ENCODE measurements at regions not wholly inside any gene's neighbourhood (a gene's known extent, or its start where the extent isn't known, plus 50 kb on each side); places are given as distances from the start of the nearest gene placed in this dataset.

- H3K9me3 ChIP-seq, result no peaks in the 10 kb centered on the region
- H3K36me3 ChIP-seq, result no peaks in the 10 kb centered on the region
- DNase-seq, result no peak
- no peaks in the 10 kb centered on the region for H3K27me3 ChIP-seq
- TF ChIP-seq POLR2A (IDR thresholded peaks at IDR 0.05), result no peak
- TF ChIP-seq CTCF (IDR thresholded peaks at IDR 0.05), result no peak
- no peak overlapping the region for H3K27ac ChIP-seq
- WGBS, 2 donors, result 88% methylated on average over 6 of the region's 6 CpGs
- H3K4me3 ChIP-seq (replicated peaks in 1 of 3), result no peak overlapping the region
- intact Hi-C loops (cut with DNase I), result no loop called here
- no peaks in the 10 kb centered on the region for H3K4me1 ChIP-seq
Measured at GRCh38 chr4:57465321-57466056, 355.3 kb upstream of the IGFBP7 start.

- Histone ChIP-seq H3K9me3 (no peaks in the 10 kb centered on the region), H3K4me1 (no peaks in the 10 kb centered on the region), H3K27me3 (no peaks in the 10 kb centered on the region), H3K27ac (no peak overlapping the region), H3K36me3 (no peaks in the 10 kb centered on the region), H3K4me3 (replicated peaks in 1 of 3) (no peak overlapping the region)
- intact Hi-C loops (cut with DNase I), result no loop called here
- DNase-seq, result no peak
- 13 to 21% methylated on average over 1 of the region's 1 CpG for WGBS, 2 donors
- TF ChIP-seq CTCF (IDR thresholded peaks at IDR 0.05) (no peak), POLR2A (IDR thresholded peaks at IDR 0.05) (no peak)
Measured at GRCh38 chr4:57462843-57463242, 352.7 kb upstream of the IGFBP7 start.

DNA sequence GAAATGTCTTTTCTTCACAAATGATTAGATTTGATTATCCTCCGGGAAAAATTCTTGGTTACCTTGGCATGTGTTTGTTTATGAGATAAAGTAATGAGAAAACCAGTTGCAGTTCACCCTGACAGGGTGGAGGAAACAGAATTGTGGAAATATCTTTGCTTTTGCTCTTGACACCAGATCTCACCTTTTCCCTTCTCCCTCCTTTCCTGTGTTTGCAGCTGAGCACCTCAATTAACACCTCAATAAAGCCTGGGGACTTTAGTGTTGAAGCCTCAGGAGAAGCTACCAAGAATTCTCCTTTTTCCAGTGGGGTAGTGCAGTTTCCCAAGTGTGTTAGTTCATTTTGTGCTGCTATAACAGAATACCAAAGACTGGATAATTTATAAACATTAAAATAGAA is 350.8 kb upstream of the IGFBP7 start:
- H3K27me3 ChIP-seq, result no peaks in the 10 kb centered on the region
- H3K9me3 ChIP-seq, result no peaks in the 10 kb centered on the region
- H3K27ac ChIP-seq, result no peak overlapping the region
- intact Hi-C loops (cut with DNase I), result no loop called here
- 37 to 40% methylated on average over 1 of the region's 1 CpG for WGBS, 2 donors
- no peak for DNase-seq
- no peak overlapping the region for H3K4me3 ChIP-seq (replicated peaks in 1 of 3)
- TF ChIP-seq POLR2A (IDR thresholded peaks at IDR 0.05), result no peak
- no peak for TF ChIP-seq CTCF (IDR thresholded peaks at IDR 0.05)
- H3K4me1 ChIP-seq, result no peaks in the 10 kb centered on the region
- no peaks in the 10 kb centered on the region for H3K36me3 ChIP-seq

DNA sequence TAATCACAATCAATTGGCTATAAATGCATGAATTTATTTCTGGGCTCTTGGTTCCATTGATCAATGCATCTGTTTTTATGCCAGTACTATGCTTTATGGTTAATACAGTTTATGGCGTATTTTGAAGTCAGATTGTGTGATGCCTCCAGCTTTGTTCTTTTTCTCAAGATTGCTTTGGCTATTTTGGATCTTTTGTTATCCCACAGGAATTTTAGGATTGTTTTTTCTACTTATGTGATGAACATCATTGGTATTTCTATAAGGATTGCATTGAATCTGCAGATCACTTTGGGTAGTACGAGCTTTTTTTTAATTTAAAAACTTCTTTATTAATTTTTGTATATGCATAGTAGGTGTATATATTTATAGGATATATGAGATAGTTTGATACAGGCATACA is 338.7 kb upstream of the IGFBP7 start:
- TF ChIP-seq POLR2A (IDR thresholded peaks at IDR 0.05), result no peak
- no peak for TF ChIP-seq CTCF (IDR thresholded peaks at IDR 0.05)
- 50 to 74% methylated on average over 2 of the region's 2 CpGs for WGBS, 2 donors
- intact Hi-C loops (cut with DNase I), result no loop called here

DNA sequence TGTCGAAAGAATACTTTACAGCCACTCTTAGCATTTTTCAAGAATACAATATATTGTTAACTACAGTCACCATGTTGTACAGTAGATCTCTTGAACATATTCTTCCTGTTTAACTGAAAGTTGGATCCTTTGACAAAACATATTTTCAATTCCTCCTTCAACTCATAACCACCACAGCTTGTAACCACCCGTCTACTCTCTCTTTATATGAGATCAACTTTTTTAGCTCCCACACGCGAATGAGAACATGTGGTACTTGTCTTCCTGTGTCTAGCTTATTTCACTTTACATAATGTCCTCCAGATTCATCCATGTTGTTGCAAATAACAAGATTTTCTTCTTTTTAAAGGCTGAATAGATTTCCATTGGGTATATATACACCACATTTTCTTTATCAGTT is 338.3 kb upstream of the IGFBP7 start:
- no peak for DNase-seq
- Histone ChIP-seq H3K4me3 (replicated peaks in 1 of 3) (no peak overlapping the region), H3K27me3 (no peaks in the 10 kb centered on the region), H3K27ac (no peak overlapping the region), H3K4me1 (peaks cover 5 to 7% of the 10 kb centered on the region in 2 donors), H3K36me3 (no peaks in the 10 kb centered on the region), H3K9me3 (no peaks in the 10 kb centered on the region)
- intact Hi-C loops (cut with DNase I), result no loop called here
- WGBS, 2 donors, result 92 to 96% methylated on average over 4 of the region's 4 CpGs
- TF ChIP-seq POLR2A (IDR thresholded peaks at IDR 0.05) (no peak), CTCF (IDR thresholded peaks at IDR 0.05) (no peak)

More for the DNA sequence above, 338.7 kb upstream of the IGFBP7 start:
- no peak for DNase-seq
- Histone ChIP-seq H3K27ac (no peak overlapping the region), H3K27me3 (no peaks in the 10 kb centered on the region), H3K4me1 (peaks cover under 1 to 3% of the 10 kb centered on the region in 2 donors), H3K36me3 (no peaks in the 10 kb centered on the region), H3K9me3 (no peaks in the 10 kb centered on the region), H3K4me3 (replicated peaks in 1 of 3) (no peak overlapping the region)
